ENCODE measurements at regions not wholly inside any gene's neighbourhood (a gene's known extent, or its start where the extent isn't known, plus 50 kb on each side); places are given as distances from the start of the nearest gene placed in this dataset.

- intact Hi-C loops (cut with DNase I): no loop called here
- H3K27me3 ChIP-seq: no peaks in the 10 kb centered on the region
- no peak for DNase-seq
- H3K27ac ChIP-seq: no peak overlapping the region
- H3K9me3 ChIP-seq: no peaks in the 10 kb centered on the region
- TF ChIP-seq POLR2A (IDR thresholded peaks at IDR 0.05) (no peak), CTCF (IDR thresholded peaks at IDR 0.05) (no peak)
- ATAC-seq: no peak
- WGBS (ENCODE audit: insufficient coverage, low coverage, low lambda C conversion rate, missing lambda C conversion rate): 63% methylated on average over 17 of the region's 17 CpGs
- H3K36me3 ChIP-seq: no peaks in the 10 kb centered on the region
- H3K4me1 ChIP-seq: no peaks in the 10 kb centered on the region
- no peak overlapping the region for H3K4me3 ChIP-seq
Measured at GRCh38 chr2:11941201-11942177, 195.1 kb downstream of the LPIN1 start.

GRCh38 chr2:11942178-11942569 is 195.7 kb downstream of the LPIN1 start:
- WGBS (ENCODE audit: insufficient coverage, low coverage, low lambda C conversion rate, missing lambda C conversion rate): 89% methylated on average over 4 of the region's 5 CpGs
- Histone ChIP-seq H3K4me3 (no peak overlapping the region), H3K27me3 (no peaks in the 10 kb centered on the region), H3K27ac (no peak overlapping the region), H3K36me3 (no peaks in the 10 kb centered on the region), H3K9me3 (no peaks in the 10 kb centered on the region), H3K4me1 (no peaks in the 10 kb centered on the region)
- ATAC-seq (no peak), DNase-seq (no peak)
- TF ChIP-seq CTCF (IDR thresholded peaks at IDR 0.05) (no peak), POLR2A (IDR thresholded peaks at IDR 0.05) (no peak)
- intact Hi-C loops (cut with DNase I): no loop called here

- Histone ChIP-seq H3K4me1 (no peaks in the 10 kb centered on the region), H3K27me3 (no peaks in the 10 kb centered on the region), H3K4me3 (no peak overlapping the region), H3K27ac (no peak overlapping the region), H3K36me3 (no peaks in the 10 kb centered on the region), H3K9me3 (no peaks in the 10 kb centered on the region)
- ATAC-seq (no peak), DNase-seq (no peak)
- intact Hi-C loops (cut with DNase I): no loop called here
- TF ChIP-seq POLR2A (IDR thresholded peaks at IDR 0.05) (no peak), CTCF (IDR thresholded peaks at IDR 0.05) (no peak)
- 95% methylated on average over 3 of the region's 4 CpGs for WGBS (ENCODE audit: insufficient coverage, low coverage, low lambda C conversion rate, missing lambda C conversion rate)
Measured at GRCh38 chr2:11944311-11944710, 197.9 kb downstream of the LPIN1 start.

- intact Hi-C loops (cut with DNase I): no loop called here
- DNase-seq (no peak), ATAC-seq (peak in 2 of 4 donors; percentile 51 to 52)
- no peak overlapping the region for H3K27ac ChIP-seq
- whole genome bisulfite sequencing (ENCODE audit: insufficient coverage, low coverage, low lambda C conversion rate, missing lambda C conversion rate): 42% methylated on average over 5 of the region's 5 CpGs
- H3K36me3 ChIP-seq: no peaks in the 10 kb centered on the region
- no peak overlapping the region for H3K4me3 ChIP-seq
- no peak for TF ChIP-seq CTCF (IDR thresholded peaks at IDR 0.05)
- no peak for TF ChIP-seq POLR2A (IDR thresholded peaks at IDR 0.05)
- H3K4me1 ChIP-seq: no peaks in the 10 kb centered on the region
- H3K27me3 ChIP-seq: no peaks in the 10 kb centered on the region
- H3K9me3 ChIP-seq: no peaks in the 10 kb centered on the region
Measured at GRCh38 chr2:11945139-11946126, 199.0 kb downstream of the LPIN1 start.

Data from right lobe of liver (tissue), 6 donors.